Activated naive CD4-positive, alpha-beta T cell treated with anti-CD3 and anti-CD28 coated beads, Interleukin-2, amount 50 U/mL, for 16 hours (primary cell): ENCODE measurements at regions not wholly inside any gene's neighbourhood (a gene's known extent, or its start where the extent isn't known, plus 50 kb on each side); places are given as distances from the start of the nearest gene placed in this dataset.

Experiments
- DNase-seq: peaks from one replicate; pipeline ENCODE4 v3.0.0-alpha.2; 2020

DNA sequence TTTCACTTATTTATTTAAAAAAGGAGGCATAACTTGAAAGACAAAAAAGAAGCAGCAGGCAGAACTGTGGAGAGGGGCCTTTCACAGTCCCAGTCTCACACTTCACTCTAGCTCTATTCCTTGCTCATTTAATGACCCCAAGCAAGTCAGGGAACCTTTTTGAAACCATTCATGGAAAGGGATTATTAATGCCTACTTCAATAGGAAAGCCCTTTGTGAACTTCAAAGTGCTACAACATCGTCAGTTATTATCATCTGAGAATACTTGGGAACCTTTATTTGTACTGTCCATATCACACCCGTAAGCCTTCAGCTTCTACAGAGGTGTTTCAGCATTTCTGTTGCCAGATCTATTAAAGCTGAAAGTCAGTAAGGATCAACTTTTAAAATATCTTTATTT is 320.2 kb downstream of the TMEM161B start:
- no peak for DNase-seq

GRCh38 chr5:87946271-87946670 is 322.4 kb downstream of the TMEM161B start:
- DNase-seq: no peak

DNA sequence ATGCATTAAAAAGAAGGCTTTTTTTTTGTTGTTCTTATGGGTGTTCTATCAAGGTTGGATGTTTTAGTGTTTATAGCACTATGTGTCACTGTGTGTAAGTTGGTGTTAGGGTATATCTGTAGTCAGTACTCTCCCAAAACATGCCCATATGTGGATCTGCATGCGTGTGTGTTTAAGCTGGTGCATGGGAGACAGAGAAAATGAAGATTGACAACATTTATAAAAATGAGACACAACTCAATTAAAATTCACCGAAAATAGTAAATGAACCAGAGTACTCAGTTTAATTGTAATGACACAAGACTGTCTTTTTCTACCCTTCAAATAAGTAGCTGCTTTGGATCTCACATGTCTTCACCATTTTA is 323.4 kb downstream of the TMEM161B start:
- DNase-seq: no peak

DNA sequence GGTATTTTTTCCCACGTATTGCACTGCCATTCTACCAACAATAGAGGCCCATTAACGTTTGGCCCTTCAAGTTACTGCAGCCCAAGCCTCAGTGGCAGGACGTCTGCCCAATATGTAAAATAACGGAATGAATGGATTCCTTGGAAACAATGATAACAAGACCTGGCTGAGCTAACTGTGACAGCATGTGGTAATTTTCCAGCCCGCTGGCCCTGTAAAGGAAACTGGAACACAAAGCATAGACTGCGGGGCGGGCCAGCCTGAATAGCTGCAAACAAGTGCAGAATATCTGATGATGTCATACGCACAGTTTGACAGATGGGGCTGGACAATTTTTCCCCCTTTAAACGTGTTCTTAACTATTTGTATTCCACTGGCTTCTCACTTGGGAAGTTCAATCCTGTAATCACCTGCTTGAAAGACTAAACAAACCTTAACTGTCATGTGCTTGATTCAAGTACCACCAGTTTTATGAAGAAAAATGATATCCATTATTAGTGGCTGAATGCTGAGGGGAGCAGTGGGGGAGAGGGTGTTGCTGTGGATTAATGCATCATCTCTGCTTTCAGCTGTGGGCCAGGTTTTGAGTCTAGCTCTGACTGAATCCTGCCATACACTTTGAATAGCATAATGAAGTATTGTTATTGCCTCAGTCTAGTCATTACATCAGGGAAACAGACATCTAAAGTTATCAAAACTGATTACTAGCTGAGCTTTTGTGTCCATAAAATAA is 323.9 kb downstream of the TMEM161B start:
- no peak for DNase-seq

DNA sequence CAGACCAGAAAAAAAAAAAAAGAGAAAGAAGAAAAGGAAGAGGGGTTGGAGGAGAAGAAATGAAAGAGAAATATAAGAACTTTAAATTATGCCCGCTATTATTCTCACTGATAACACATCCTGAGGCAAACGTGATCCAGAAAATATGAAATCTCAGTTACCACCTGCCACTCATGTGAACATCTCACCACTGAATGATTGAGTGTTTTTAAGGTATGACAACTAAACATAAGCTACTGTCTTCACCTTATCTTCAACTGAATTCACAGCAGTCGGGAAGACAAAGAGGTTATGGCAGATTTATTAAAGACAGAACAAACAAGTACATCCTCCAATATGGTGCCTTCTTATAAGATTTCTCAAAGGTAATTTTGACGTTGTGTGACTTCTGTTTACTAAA is 327.9 kb downstream of the TMEM161B start:
- no peak for DNase-seq

DNA sequence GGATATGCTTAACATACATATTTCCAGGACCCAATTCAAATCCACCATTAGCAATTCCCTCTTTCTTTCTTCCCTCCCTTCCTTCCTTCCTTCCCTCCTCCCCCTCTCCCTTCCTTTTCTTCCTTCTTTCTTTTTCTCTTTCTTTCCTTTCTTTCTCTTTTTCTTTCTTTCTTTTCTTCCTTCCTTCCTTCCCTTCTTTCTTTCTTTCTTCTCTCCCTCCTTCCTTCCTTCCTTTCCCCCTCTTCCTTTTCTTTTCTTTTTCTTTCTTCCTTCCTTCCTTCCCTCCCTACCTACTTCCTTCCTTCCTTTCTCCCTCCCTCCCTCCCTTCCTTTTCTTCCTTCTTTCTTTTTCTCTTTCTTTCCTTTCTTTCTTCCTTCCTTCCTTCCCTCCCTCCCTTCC is 332.0 kb downstream of the TMEM161B start:
- no peak for DNase-seq

DNA sequence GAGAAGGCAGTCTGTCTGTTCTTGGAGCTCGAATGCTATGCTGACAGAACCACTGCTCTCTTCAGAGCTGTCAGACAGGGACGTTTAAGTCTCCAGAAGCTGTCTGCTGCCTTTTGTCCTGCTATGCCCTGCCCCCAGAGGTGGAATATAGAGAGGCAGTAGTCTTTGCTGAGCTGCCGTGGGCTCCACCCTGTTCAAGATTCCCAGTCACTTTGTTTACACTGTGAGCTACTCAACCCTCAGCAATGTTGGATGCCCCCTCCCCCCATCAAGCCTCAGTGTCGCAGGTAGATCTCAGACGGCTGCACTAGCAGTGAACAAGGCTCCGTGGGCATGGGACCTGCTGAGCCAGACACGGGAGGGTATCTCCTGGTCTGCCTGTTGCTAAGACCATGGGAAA is 344.2 kb downstream of the TMEM161B start:
- no peak for DNase-seq

DNA sequence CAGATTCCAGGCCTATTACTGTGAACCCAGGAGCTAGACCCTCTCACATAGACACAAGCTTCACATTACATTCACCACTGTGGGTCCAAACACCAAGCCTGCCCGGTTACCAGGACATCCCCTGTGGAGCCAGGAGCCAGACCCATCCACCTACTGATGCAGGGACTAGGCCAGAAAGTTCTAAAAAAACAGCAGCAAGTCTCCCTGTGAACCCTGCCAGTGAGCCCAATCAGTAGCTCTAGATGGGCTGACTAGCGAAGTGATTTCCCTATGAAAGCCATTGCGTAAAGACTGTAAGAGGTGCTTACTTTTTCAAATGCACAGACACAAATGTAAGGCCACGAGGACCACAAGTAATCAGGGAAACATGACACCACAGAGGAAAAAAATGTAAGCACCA is 352.3 kb downstream of the TMEM161B start:
- DNase-seq: no peak

DNA sequence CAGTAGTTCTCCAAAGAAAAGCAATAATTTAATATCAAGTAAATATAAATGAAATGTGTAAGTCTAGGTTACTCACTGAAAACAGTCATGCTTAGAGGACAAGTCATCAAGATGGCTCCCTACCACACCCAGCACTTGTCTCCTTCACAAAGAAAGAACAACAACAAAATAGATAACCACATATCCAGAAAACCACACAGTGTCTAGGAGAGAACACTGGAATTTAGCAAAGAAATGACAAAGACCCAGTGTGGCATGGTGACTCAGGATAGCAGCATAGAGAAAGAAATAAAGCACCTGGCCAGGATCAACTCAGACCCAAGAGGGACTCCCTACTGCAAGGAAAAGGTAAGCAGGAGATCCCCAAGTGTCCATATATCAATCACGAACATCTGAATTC is 356.2 kb downstream of the TMEM161B start:
- DNase-seq: no peak

DNA sequence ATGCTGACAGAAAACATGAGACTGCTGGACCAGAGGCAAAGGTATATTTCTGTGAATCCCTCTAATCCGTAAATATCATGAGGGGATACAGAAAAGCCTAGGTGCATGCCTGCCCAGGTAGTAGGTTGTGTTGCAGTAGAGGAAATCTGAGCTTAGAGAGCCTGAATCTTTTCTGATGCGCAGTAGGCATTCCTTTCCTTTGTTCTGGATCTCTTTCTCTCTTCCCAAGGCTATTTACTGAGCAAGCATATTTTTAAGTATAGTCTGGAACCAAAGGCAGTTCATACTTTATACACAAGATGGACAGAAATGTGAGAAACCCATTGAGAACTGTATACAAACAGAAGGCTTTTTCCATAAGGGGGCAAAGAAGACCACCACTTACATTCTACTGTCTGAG is 359.3 kb downstream of the TMEM161B start:
- DNase-seq: no peak

DNA sequence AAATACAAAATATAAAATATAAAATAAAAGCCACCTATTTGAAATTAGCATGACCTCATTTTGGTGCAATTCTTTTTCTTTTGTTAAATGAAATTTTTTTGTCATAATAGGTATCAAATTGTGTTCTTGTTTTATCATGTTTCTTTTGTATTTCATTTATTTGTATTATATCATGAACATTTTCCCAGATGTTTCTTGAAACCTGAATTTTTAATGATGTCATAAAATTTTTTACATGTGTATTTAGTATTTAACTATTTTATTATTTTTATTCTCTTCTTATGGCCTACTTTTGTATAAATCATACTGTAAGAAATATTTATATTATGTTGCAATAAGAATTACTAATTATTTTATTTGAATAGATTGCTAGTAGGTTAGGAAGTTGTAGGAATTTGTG is 361.7 kb downstream of the TMEM161B start:
- no peak for DNase-seq

DNA sequence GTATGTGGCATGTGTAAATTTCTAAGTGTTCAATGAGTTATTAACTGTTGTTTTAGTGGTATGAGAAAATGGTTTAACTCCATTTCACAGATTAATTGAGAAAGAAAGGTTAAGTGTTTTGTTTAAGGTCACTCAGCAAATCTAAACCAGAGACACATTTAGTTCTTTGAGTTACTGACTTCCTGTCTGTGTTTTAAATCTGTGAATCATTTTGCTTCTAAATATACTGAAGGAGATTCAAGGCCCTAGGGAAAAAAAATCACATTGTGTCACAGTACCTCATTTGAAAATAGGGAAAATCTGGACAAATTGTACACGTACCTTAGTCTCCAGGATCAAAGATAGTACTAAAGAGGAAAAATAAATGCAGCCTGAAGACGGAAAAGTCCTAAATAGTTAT is 368.2 kb downstream of the TMEM161B start:
- DNase-seq: no peak

- no peak for DNase-seq
These were observed 368.9 kb downstream of the TMEM161B start for GRCh38 chr5:87899721-87900131.

DNA sequence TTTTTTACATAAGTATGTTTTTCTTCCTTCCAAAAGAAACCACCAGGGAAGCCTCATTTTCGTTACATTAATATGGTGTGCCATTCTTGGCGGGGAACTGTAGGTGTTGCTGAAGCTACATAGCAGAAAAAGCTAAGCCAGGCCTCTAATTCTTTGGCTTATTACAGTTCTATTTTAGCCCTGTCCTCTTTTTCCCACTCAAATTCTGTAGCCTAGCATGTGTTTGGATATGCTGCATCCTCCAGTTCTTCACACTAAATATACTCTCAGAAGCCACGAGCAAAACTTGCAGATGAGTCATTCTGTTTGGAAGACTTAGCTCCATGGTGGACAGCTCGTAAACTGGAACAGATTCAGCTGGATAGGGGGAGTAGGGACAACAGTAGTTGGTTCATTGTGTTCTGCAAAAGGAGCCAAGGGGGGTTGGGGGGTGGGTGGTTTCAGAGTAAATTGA is 369.4 kb downstream of the TMEM161B start:
- no peak for DNase-seq

- DNase-seq: no peak
These were observed 370.1 kb downstream of the TMEM161B start for GRCh38 chr5:87898574-87898973.

GRCh38 chr5:87888139-87888538 is 380.5 kb downstream of the TMEM161B start:
- no peak for DNase-seq

- no peak for DNase-seq
These were observed 381.4 kb downstream of the TMEM161B start for GRCh38 chr5:87887247-87887646.

DNA sequence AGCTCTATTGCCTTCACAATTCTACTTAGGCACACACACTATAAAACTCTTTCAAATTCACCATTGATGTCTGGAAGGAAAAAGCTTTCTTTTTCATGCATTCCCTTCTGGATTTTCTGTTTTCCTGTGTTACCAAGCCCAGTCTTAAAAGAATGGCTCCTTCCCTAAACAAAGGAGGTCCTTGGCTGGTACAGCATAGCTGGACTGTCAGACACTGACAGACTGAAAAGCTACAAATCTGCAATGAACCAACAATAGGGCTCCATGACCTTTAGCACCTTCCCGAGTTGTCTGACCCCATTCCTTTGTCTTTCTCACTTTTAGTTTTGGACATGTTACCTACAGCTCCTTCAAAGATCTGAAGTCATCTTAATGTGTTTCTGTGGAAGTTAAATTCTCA is 382.5 kb downstream of the TMEM161B start:
- DNase-seq: no peak

- no peak for DNase-seq
These were observed 382.9 kb downstream of the TMEM161B start for GRCh38 chr5:87885758-87886157.

DNA sequence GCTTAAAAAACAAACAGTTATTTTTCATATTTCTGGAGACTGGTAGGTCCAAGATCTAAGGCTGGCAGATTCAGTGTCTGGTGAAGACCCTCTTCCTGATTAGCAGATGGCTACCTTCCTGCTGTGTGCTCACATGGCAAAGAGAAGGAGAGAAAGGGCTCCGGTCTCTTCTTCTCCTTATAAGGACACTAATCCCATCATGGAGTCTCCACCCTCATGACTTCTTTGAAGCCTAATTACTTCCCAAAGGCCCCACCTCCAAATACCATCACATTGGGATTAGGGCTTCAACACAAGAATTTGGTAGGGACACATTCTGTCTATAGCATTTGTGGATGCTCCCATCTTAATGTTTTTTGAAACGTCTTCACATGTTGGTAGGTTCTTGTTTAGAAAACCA is 391.1 kb downstream of the TMEM161B start:
- DNase-seq: no peak

- DNase-seq: no peak
These were observed 391.6 kb downstream of the TMEM161B start for GRCh38 chr5:87877023-87877422.

- DNase-seq: no peak
These were observed 392.0 kb downstream of the TMEM161B start for GRCh38 chr5:87876616-87877015.

- DNase-seq: no peak
These were observed 395.7 kb downstream of the TMEM161B start for GRCh38 chr5:87872986-87873385.

DNA sequence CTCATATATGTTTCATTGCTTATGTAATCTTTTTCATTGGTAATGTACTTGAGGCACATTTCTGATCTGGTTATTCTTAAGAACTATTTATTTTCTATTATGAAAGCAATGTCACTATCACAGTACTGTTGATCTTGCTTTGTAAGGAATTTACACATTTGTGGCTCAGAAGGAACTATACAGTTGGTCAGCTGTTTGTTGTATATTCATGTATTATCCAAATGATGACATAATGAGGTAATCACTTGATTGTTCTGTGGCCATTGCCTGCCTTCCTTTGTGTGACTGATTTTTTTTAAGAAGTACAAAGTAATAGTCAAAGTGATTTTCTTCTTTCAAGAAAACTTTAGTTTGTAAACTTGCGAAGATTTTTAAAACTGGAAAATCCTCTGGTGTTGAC is 399.9 kb downstream of the TMEM161B start:
- DNase-seq: no peak

GRCh38 chr5:87867281-87867680 is 401.4 kb downstream of the TMEM161B start:
- no peak for DNase-seq
